Suppressor macrophage (primary cell): ENCODE measurements at regions not wholly inside any gene's neighbourhood (a gene's known extent, or its start where the extent isn't known, plus 50 kb on each side); places are given as distances from the start of the nearest gene placed in this dataset.
"Not testable (repeated sequence)": the region's sequence is repeated elsewhere in the genome, so short reads cannot be mapped to it uniquely, and the experiment has no call there.

Experiments used
- DNase-seq, 4 experiments: peaks; one replicate each; pipeline ENCODE4 v3.0.0-alpha.2; 2020 to 2022

- DNase-seq = not testable (repeated sequence)
These were observed 75.1 kb upstream of the CIDEA start for GRCh38 chr18:12179029-12179428.

- DNase-seq = not testable (repeated sequence)
These were observed 74.2 kb upstream of the CIDEA start for GRCh38 chr18:12179697-12180577.

- not testable (repeated sequence) for DNase-seq
These were observed 55.4 kb upstream of the CIDEA start for GRCh38 chr18:12198797-12199196.

GRCh38 chr18:12200186-12200585, 54.0 kb upstream of the CIDEA start:
- DNase-seq = peak; percentile 46 to 65 (median 62)
